Brain microvascular endothelial cell (primary cell): ENCODE measurements at regions not wholly inside any gene's neighbourhood (a gene's known extent, or its start where the extent isn't known, plus 50 kb on each side); places are given as distances from the start of the nearest gene placed in this dataset.
"Not testable (repeated sequence)": the region's sequence is repeated elsewhere in the genome, so short reads cannot be mapped to it uniquely, and the experiment has no call there.

Experiments
- DNase-seq: peaks from one replicate; pipeline ENCODE4 v3.0.0-alpha.2; 2020
- H3K27ac ChIP-seq: fragments of 250-450 bp; sonication (Bioruptor Pico); 2 replicates; pipeline ENCODE4 v1.5.1; 2020; ENCODE audit warnings: mild to moderate bottlenecking, moderate library complexity
- H3K27me3 ChIP-seq: fragments of 250-450 bp; sonication (Bioruptor Pico); replicated peaks from 2 replicates; pipeline ENCODE4 v1.5.1; 2020; ENCODE audit warnings: mild to moderate bottlenecking
- H3K36me3 ChIP-seq: fragments of 250-450 bp; sonication (Bioruptor Pico); replicated peaks from 2 replicates; pipeline ENCODE4 v1.5.1; 2020; ENCODE audit warnings: mild to moderate bottlenecking
- H3K4me3 ChIP-seq: 2 replicates; pipeline ENCODE4 v1.5.1; 2011; ENCODE audit warnings: low read depth, mild to moderate bottlenecking, control low read depth, low read length, moderate library complexity
- CTCF ChIP-seq: IDR thresholded peaks from 2 replicates; pipeline ENCODE4 v1.5.1; 2011; ENCODE audit warnings: low read depth, mild to moderate bottlenecking, moderate library complexity, low read length, control low read depth, inconsistent platforms; ENCODE audit errors: missing control alignments
- in situ Hi-C: cut with HindIII; loops from 2 replicates; pipeline ENCODE4 v1.10.0; 2017; ENCODE audit warnings: low sequenced_read_pairs, low pct_ligation_motif_present

- H3K4me3 ChIP-seq = no peak overlapping the region
- no peak overlapping the region for H3K27ac ChIP-seq
- DNase-seq = no peak
- no peaks in the 10 kb centered on the region for H3K36me3 ChIP-seq
- in situ Hi-C loops = no loop called here
- TF ChIP-seq CTCF = no peak
- H3K27me3 ChIP-seq = no peaks in the 10 kb centered on the region
These were observed 64.8 kb downstream of the CARTPT start for GRCh38 chr5:71783891-71784290.

GRCh38 chr5:71786337-71787055 lies 67.4 kb downstream of the CARTPT start:
- H3K27me3 ChIP-seq = no peaks in the 10 kb centered on the region
- DNase-seq = no peak
- no peak overlapping the region for H3K4me3 ChIP-seq
- in situ Hi-C loops = no loop called here
- H3K36me3 ChIP-seq = no peaks in the 10 kb centered on the region
- TF ChIP-seq CTCF = no peak
- no peak overlapping the region for H3K27ac ChIP-seq

GRCh38 chr5:71788794-71789193 lies 69.7 kb downstream of the CARTPT start:
- H3K27ac ChIP-seq = no peak overlapping the region
- no peaks in the 10 kb centered on the region for H3K27me3 ChIP-seq
- H3K36me3 ChIP-seq = no peaks in the 10 kb centered on the region
- in situ Hi-C loops = no loop called here
- no peak overlapping the region for H3K4me3 ChIP-seq
- no peak for DNase-seq
- TF ChIP-seq CTCF = no peak

- no peak overlapping the region for H3K4me3 ChIP-seq
- TF ChIP-seq CTCF = no peak
- in situ Hi-C loops = no loop called here
- H3K27ac ChIP-seq = no peak overlapping the region
- no peak for DNase-seq
- no peaks in the 10 kb centered on the region for H3K36me3 ChIP-seq
- H3K27me3 ChIP-seq = no peaks in the 10 kb centered on the region
These were observed 70.7 kb downstream of the CARTPT start for GRCh38 chr5:71789746-71790145.

GRCh38 chr5:71790433-71790832 lies 71.4 kb downstream of the CARTPT start:
- H3K27me3 ChIP-seq = no peaks in the 10 kb centered on the region
- H3K36me3 ChIP-seq = no peaks in the 10 kb centered on the region
- no peak for DNase-seq
- in situ Hi-C loops = no loop called here
- no peak overlapping the region for H3K27ac ChIP-seq
- no peak overlapping the region for H3K4me3 ChIP-seq
- no peak for TF ChIP-seq CTCF

- H3K36me3 ChIP-seq, H3K4me3 ChIP-seq, H3K27ac ChIP-seq, DNase-seq, in situ Hi-C loops, H3K27me3 ChIP-seq: not testable (repeated sequence)
These were observed 73.0 kb downstream of the CARTPT start for GRCh38 chr5:71792041-71792440.
